Activated CD4-positive, alpha-beta T cell treated with anti-CD3 and anti-CD28 coated beads for 36 hours (primary cell): ENCODE measurements at regions not wholly inside any gene's neighbourhood (a gene's known extent, or its start where the extent isn't known, plus 50 kb on each side); places are given as distances from the start of the nearest gene placed in this dataset.

Experiments used
- ATAC-seq: fragments of 200-7000 bp; cut with Tn5 transposase; one replicate; pipeline ENCODE4 v1.10.0; 2021; ENCODE audit warnings: mild to moderate bottlenecking, moderate library complexity
- CTCF ChIA-PET: fragments of 350-600 bp; sonication (Branson Sonifier 250); formaldehyde crosslinking; loops from one replicate; lab custom pipeline; 2021; ENCODE audit warnings: antibody characterized with exemption; lab: Charles Lee
- POLR2A ChIA-PET: fragments of 350-600 bp; sonication (Branson Sonifier 250); formaldehyde crosslinking; loops from one replicate; lab custom pipeline; 2021; ENCODE audit warnings: antibody characterized with exemption, inconsistent platforms; lab: Charles Lee
- DNase-seq: peaks from one replicate; pipeline ENCODE4 v3.0.0-alpha.2; 2020
- H3K27ac Mint-ChIP-seq: one replicate; pipeline ENCODE4 v1.8.0; 2021; ENCODE audit warnings: mixed read lengths
- H3K27me3 Mint-ChIP-seq: one replicate; pipeline ENCODE4 v1.8.0; 2021; ENCODE audit warnings: mixed read lengths
- H3K36me3 Mint-ChIP-seq: one replicate; pipeline ENCODE4 v1.8.0; 2021; ENCODE audit warnings: low read depth, mixed read lengths
- H3K4me1 Mint-ChIP-seq: one replicate; pipeline ENCODE4 v1.8.0; 2021; ENCODE audit warnings: mixed read lengths
- H3K4me3 Mint-ChIP-seq: one replicate; pipeline ENCODE4 v1.8.0; 2021; ENCODE audit warnings: mild to moderate bottlenecking, moderate library complexity, mixed read lengths
- H3K9me3 Mint-ChIP-seq: one replicate; pipeline ENCODE4 v1.8.0; 2021; ENCODE audit warnings: low read depth, mixed read lengths
- intact Hi-C, 2 experiments: fragments of 100-400 bp; cut with DNase I in 1 of 2; cut with micrococcal nuclease in 1 of 2; formaldehyde crosslinking; loops; one replicate each; pipeline versions ENCODE4 v1.14.2 to v1.15.1; 2022 to 2024; cut with DNase I, micrococcal nuclease

GRCh38 chr9:13735181-13735580, 455.7 kb upstream of the MPDZ start:
- Mint-ChIP-seq H3K27ac (no peak overlapping the region), H3K4me3 (no peak overlapping the region), H3K36me3 (no peaks in the 10 kb centered on the region), H3K27me3 (no peaks in the 10 kb centered on the region), H3K4me1 (no peaks in the 10 kb centered on the region), H3K9me3 (peaks cover 7% of the 10 kb centered on the region)
- POLR2A ChIA-PET, result no interaction called here
- no peak for ATAC-seq
- CTCF ChIA-PET, result interaction anchor here (1.1 kb wide), 1 partner anchor 9 kb away, joined by 3 read pairs; no protein-coding TSS in a partner anchor
- DNase-seq, result no peak
- intact Hi-C loops, result no loop called here

GRCh38 chr9:13734601-13735000, 455.1 kb upstream of the MPDZ start:
- POLR2A ChIA-PET, result no interaction called here
- CTCF ChIA-PET, result no interaction called here
- H3K36me3 Mint-ChIP-seq, result no peaks in the 10 kb centered on the region
- H3K27ac Mint-ChIP-seq, result no peak overlapping the region
- H3K27me3 Mint-ChIP-seq, result no peaks in the 10 kb centered on the region
- DNase-seq (no peak), ATAC-seq (no peak)
- H3K4me3 Mint-ChIP-seq, result no peak overlapping the region
- H3K4me1 Mint-ChIP-seq, result no peaks in the 10 kb centered on the region
- intact Hi-C loops, result no loop called here
- peaks cover 7% of the 10 kb centered on the region for H3K9me3 Mint-ChIP-seq

- Mint-ChIP-seq H3K4me3 (no peak overlapping the region), H3K27me3 (no peaks in the 10 kb centered on the region), H3K36me3 (no peaks in the 10 kb centered on the region), H3K27ac (no peak overlapping the region), H3K9me3 (peaks cover 6% of the 10 kb centered on the region), H3K4me1 (no peaks in the 10 kb centered on the region)
- intact Hi-C loops, result no loop called here
- ChIA-PET CTCF (no interaction called here), POLR2A (no interaction called here)
- no peak for DNase-seq
- ATAC-seq, result no peak
These were observed 452.8 kb upstream of the MPDZ start for GRCh38 chr9:13732290-13732689.

GRCh38 chr9:13731637-13732036, 452.1 kb upstream of the MPDZ start:
- Mint-ChIP-seq H3K36me3 (no peaks in the 10 kb centered on the region), H3K27me3 (no peaks in the 10 kb centered on the region), H3K9me3 (peaks cover 6% of the 10 kb centered on the region), H3K4me1 (no peaks in the 10 kb centered on the region), H3K27ac (no peak overlapping the region), H3K4me3 (no peak overlapping the region)
- DNase-seq, result no peak
- intact Hi-C loops, result no loop called here
- no peak for ATAC-seq
- POLR2A ChIA-PET, result no interaction called here
- CTCF ChIA-PET, result no interaction called here

- DNase-seq (no peak), ATAC-seq (no peak)
- Mint-ChIP-seq H3K27ac (no peak overlapping the region), H3K9me3 (peaks cover 7% of the 10 kb centered on the region), H3K36me3 (no peaks in the 10 kb centered on the region), H3K4me1 (no peaks in the 10 kb centered on the region), H3K4me3 (no peak overlapping the region), H3K27me3 (no peaks in the 10 kb centered on the region)
- CTCF ChIA-PET, result no interaction called here
- intact Hi-C loops, result no loop called here
- POLR2A ChIA-PET, result no interaction called here
These were observed 450.5 kb upstream of the MPDZ start for GRCh38 chr9:13729955-13730354.

- POLR2A ChIA-PET, result no interaction called here
- Mint-ChIP-seq H3K36me3 (no peaks in the 10 kb centered on the region), H3K27me3 (no peaks in the 10 kb centered on the region), H3K27ac (no peak overlapping the region), H3K9me3 (peaks cover 10% of the 10 kb centered on the region), H3K4me3 (no peak overlapping the region), H3K4me1 (no peaks in the 10 kb centered on the region)
- CTCF ChIA-PET, result interaction anchor here (0.6 kb wide), 1 partner anchor 242 kb away, joined by 3 read pairs; no protein-coding TSS in a partner anchor
- no peak for ATAC-seq
- intact Hi-C loops, result no loop called here
- DNase-seq, result no peak
These were observed 449.7 kb upstream of the MPDZ start for GRCh38 chr9:13728917-13729811.

GRCh38 chr9:13728131-13728530, 448.6 kb upstream of the MPDZ start:
- no peaks in the 10 kb centered on the region for H3K27me3 Mint-ChIP-seq
- DNase-seq, result no peak
- ATAC-seq, result no peak
- H3K4me1 Mint-ChIP-seq, result no peaks in the 10 kb centered on the region
- no peaks in the 10 kb centered on the region for H3K36me3 Mint-ChIP-seq
- intact Hi-C loops, result no loop called here
- CTCF ChIA-PET, result no interaction called here
- peaks cover 13% of the 10 kb centered on the region for H3K9me3 Mint-ChIP-seq
- H3K4me3 Mint-ChIP-seq, result no peak overlapping the region
- no peak overlapping the region for H3K27ac Mint-ChIP-seq
- POLR2A ChIA-PET, result no interaction called here

- CTCF ChIA-PET, result interaction anchor here (1.1 kb wide), 1 partner anchor 9 kb away, joined by 3 read pairs; no protein-coding TSS in a partner anchor
- H3K27me3 Mint-ChIP-seq, result no peaks in the 10 kb centered on the region
- H3K27ac Mint-ChIP-seq, result no peak overlapping the region
- H3K4me1 Mint-ChIP-seq, result no peaks in the 10 kb centered on the region
- ATAC-seq (no peak), DNase-seq (no peak)
- H3K9me3 Mint-ChIP-seq, result peaks cover 15% of the 10 kb centered on the region
- intact Hi-C loops, result no loop called here
- POLR2A ChIA-PET, result no interaction called here
- no peak overlapping the region for H3K4me3 Mint-ChIP-seq
- no peaks in the 10 kb centered on the region for H3K36me3 Mint-ChIP-seq
These were observed 447.3 kb upstream of the MPDZ start for GRCh38 chr9:13726746-13727145.

GRCh38 chr9:13725516-13725915, 446.0 kb upstream of the MPDZ start:
- H3K27ac Mint-ChIP-seq, result no peak overlapping the region
- peaks cover 12% of the 10 kb centered on the region for H3K9me3 Mint-ChIP-seq
- ChIA-PET CTCF (interaction anchor here (1.1 kb wide), 1 partner anchor 10 kb away, joined by 3 read pairs; no protein-coding TSS in a partner anchor), POLR2A (no interaction called here)
- intact Hi-C loops, result no loop called here
- no peak for DNase-seq
- H3K4me1 Mint-ChIP-seq, result no peaks in the 10 kb centered on the region
- no peak for ATAC-seq
- no peaks in the 10 kb centered on the region for H3K36me3 Mint-ChIP-seq
- no peaks in the 10 kb centered on the region for H3K27me3 Mint-ChIP-seq
- no peak overlapping the region for H3K4me3 Mint-ChIP-seq

GRCh38 chr9:13721481-13722235, 442.2 kb upstream of the MPDZ start:
- DNase-seq (no peak), ATAC-seq (no peak)
- no peaks in the 10 kb centered on the region for H3K36me3 Mint-ChIP-seq
- ChIA-PET POLR2A (no interaction called here), CTCF (no interaction called here)
- H3K9me3 Mint-ChIP-seq, result peaks cover 12% of the 10 kb centered on the region
- intact Hi-C loops, result no loop called here
- H3K27me3 Mint-ChIP-seq, result no peaks in the 10 kb centered on the region
- no peaks in the 10 kb centered on the region for H3K4me1 Mint-ChIP-seq
- no peak overlapping the region for H3K27ac Mint-ChIP-seq
- H3K4me3 Mint-ChIP-seq, result no peak overlapping the region

GRCh38 chr9:13719981-13720676, 440.6 kb upstream of the MPDZ start:
- ChIA-PET POLR2A (no interaction called here), CTCF (no interaction called here)
- Mint-ChIP-seq H3K36me3 (no peaks in the 10 kb centered on the region), H3K4me1 (no peaks in the 10 kb centered on the region), H3K27me3 (no peaks in the 10 kb centered on the region), H3K4me3 (no peak overlapping the region), H3K27ac (no peak overlapping the region), H3K9me3 (peaks cover 9% of the 10 kb centered on the region)
- intact Hi-C loops, result no loop called here
- DNase-seq, result no peak
- no peak for ATAC-seq
